Panc1 (cell line): ENCODE measurements at regions not wholly inside any gene's neighbourhood (a gene's known extent, or its start where the extent isn't known, plus 50 kb on each side); places are given as distances from the start of the nearest gene placed in this dataset.

Experiments
- ATAC-seq: fragments of 200-7000 bp; cut with Tn5 transposase; 2 replicates; pipeline ENCODE4 v1.9.1; 2020; ENCODE audit warnings: mild to moderate bottlenecking, moderate library complexity
- BruUV-seq: library from RNA; stranded (reverse); fragments of 400-500 nt; replicated peaks from 2 replicates; lab custom pipeline; 2021; lab: Mats Ljungman, UMichigan
- CTCF ChIA-PET: fragments of 300-600 bp; sonication (Branson Sonifier 250); formaldehyde crosslinking; loops from one replicate; lab custom pipeline; 2022; ENCODE audit warnings: antibody characterized with exemption; lab: Charles Lee
- POLR2A ChIA-PET: fragments of 300-600 bp; sonication (Branson Sonifier 250); formaldehyde crosslinking; loops from one replicate; lab custom pipeline; 2022; ENCODE audit warnings: antibody characterized with exemption; lab: Charles Lee
- DNase-seq: peaks from one replicate; pipeline ENCODE4 v3.0.0-alpha.2; 2010; ENCODE audit warnings: low read depth, low spot score
- H3K27ac ChIP-seq: 2 replicates; pipeline ENCODE4 v1.5.1; 2011; ENCODE audit warnings: mild to moderate bottlenecking, low read length, inconsistent platforms
- H3K27me3 ChIP-seq: fragments of 200-500 bp; sonication (Bioruptor generic); 2 replicates; pipeline ENCODE4 v1.6.0; 2014; ENCODE audit warnings: low read length, inconsistent platforms; ENCODE audit not compliant: control insufficient read depth, insufficient read depth
- H3K36me3 ChIP-seq: fragments of 200-500 bp; sonication (Bioruptor generic); 2 replicates; pipeline ENCODE4 v1.5.1; 2014; ENCODE audit warnings: inconsistent platforms, mild to moderate bottlenecking, low read length, moderate library complexity; ENCODE audit not compliant: control insufficient read depth, insufficient read depth
- H3K4me1 ChIP-seq: 2 replicates; pipeline ENCODE4 v1.5.1; 2011; ENCODE audit warnings: inconsistent platforms, mild to moderate bottlenecking, low read length, moderate library complexity; ENCODE audit not compliant: control insufficient read depth, insufficient read depth
- H3K4me3 ChIP-seq, 2 experiments: 2 replicates each; pipeline ENCODE4 v1.5.1; 2011 to 2012; ENCODE audit warnings: low read depth in 2 of 2, low read length in 2 of 2, mild to moderate bottlenecking in 2 of 2, inconsistent platforms in 1 of 2, moderate library complexity in 1 of 2
- H3K9me3 ChIP-seq: fragments of 200-500 bp; sonication (Bioruptor generic); 2 replicates; pipeline ENCODE4 v1.5.1; 2014; ENCODE audit warnings: low read depth, mild to moderate bottlenecking, inconsistent platforms, low read length, moderate library complexity; ENCODE audit not compliant: control insufficient read depth, insufficient read depth
- POLR2AphosphoS5 ChIP-seq: IDR thresholded peaks from 2 replicates; pipeline ENCODE4 v1.6.1; 2012; ENCODE audit warnings: mild to moderate bottlenecking, low read depth, low read length, moderate library complexity
- REST ChIP-seq, 2 experiments: IDR thresholded peaks; 2 replicates each; pipeline ENCODE4 v1.6.1; 2011 to 2012; ENCODE audit warnings: low read depth in 2 of 2, control low read depth in 1 of 2, low read length in 1 of 2, mild to moderate bottlenecking in 1 of 2, moderate library complexity in 1 of 2; ENCODE audit not compliant: insufficient read depth in 1 of 2
- SIN3A ChIP-seq: IDR thresholded peaks from 2 replicates; pipeline ENCODE4 v1.6.1; 2012; ENCODE audit warnings: low read depth, mild to moderate bottlenecking, low read length, moderate library complexity, borderline replicate concordance; ENCODE audit not compliant: insufficient read depth
- TCF7L2 ChIP-seq: IDR thresholded peaks from 2 replicates; pipeline ENCODE4 v1.6.1; 2011; ENCODE audit warnings: mild to moderate bottlenecking, low read depth, low read length, inconsistent platforms
- in situ Hi-C: cut with HindIII; loops from 2 replicates; pipeline ENCODE4 v1.10.0; 2016; ENCODE audit warnings: low sequenced_read_pairs, low pct_unique_long_range_greater_than_20kb
- intact Hi-C: fragments of 100-400 bp; cut with micrococcal nuclease; formaldehyde crosslinking; loops from one replicate; pipeline ENCODE4 v1.10.0; 2022; ENCODE audit not compliant: unreplicated experiment
- TF ChIP-seq, protein P1 (sequence below): fragments of 450-650 bp; IDR thresholded peaks from 2 replicates; pipeline ENCODE4 v1.5.1; 2017; ENCODE audit warnings: mild to moderate bottlenecking

DNA sequence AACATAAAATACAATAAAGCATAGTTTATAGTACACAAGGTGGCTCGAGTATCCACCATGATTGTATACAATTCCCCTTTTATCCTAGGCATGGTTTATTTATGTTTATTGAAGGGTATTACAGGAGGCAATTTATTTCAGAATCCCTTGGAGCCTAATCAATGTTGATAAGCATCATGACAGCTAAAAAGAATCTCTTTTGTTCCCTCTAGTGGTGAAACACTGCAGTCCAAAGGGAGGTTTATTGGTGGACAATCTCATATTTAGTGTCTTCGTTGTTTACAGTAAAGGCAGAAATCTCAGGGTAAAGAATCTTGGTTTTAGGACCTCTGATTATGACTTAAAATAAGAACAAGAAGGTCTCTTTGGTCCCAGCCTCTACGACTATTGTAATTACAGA lies 1712.5 kb downstream of the C4orf33 start:
- no TSS peak for BruUV-seq
- Histone ChIP-seq H3K27ac (no peak overlapping the region), H3K27me3 (no peaks in the 10 kb centered on the region), H3K9me3 (no peaks in the 10 kb centered on the region), H3K4me3 (no peak overlapping the region), H3K4me1 (no peaks in the 10 kb centered on the region), H3K36me3 (no peaks in the 10 kb centered on the region)
- POLR2A ChIA-PET = no interaction called here
- ATAC-seq = no peak
- intact Hi-C loops (no loop called here), in situ Hi-C loops (no loop called here)
- no peak for TF ChIP-seq TCF7L2
- TF ChIP-seq REST (IDR thresholded peaks at IDR 0.05; ENCODE audit: insufficient read depth in 1 of 2, low read depth in 2 of 2, low read length in 1 of 2) = no peak
- TF ChIP-seq, protein P1, sequence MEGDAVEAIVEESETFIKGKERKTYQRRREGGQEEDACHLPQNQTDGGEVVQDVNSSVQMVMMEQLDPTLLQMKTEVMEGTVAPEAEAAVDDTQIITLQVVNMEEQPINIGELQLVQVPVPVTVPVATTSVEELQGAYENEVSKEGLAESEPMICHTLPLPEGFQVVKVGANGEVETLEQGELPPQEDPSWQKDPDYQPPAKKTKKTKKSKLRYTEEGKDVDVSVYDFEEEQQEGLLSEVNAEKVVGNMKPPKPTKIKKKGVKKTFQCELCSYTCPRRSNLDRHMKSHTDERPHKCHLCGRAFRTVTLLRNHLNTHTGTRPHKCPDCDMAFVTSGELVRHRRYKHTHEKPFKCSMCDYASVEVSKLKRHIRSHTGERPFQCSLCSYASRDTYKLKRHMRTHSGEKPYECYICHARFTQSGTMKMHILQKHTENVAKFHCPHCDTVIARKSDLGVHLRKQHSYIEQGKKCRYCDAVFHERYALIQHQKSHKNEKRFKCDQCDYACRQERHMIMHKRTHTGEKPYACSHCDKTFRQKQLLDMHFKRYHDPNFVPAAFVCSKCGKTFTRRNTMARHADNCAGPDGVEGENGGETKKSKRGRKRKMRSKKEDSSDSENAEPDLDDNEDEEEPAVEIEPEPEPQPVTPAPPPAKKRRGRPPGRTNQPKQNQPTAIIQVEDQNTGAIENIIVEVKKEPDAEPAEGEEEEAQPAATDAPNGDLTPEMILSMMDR = peak; percentile 14; the same call in 1 of the 2 replicates
- no peak for TF ChIP-seq SIN3A
- no peak for TF ChIP-seq POLR2AphosphoS5
- no peak for DNase-seq
- CTCF ChIA-PET = no interaction called here

DNA sequence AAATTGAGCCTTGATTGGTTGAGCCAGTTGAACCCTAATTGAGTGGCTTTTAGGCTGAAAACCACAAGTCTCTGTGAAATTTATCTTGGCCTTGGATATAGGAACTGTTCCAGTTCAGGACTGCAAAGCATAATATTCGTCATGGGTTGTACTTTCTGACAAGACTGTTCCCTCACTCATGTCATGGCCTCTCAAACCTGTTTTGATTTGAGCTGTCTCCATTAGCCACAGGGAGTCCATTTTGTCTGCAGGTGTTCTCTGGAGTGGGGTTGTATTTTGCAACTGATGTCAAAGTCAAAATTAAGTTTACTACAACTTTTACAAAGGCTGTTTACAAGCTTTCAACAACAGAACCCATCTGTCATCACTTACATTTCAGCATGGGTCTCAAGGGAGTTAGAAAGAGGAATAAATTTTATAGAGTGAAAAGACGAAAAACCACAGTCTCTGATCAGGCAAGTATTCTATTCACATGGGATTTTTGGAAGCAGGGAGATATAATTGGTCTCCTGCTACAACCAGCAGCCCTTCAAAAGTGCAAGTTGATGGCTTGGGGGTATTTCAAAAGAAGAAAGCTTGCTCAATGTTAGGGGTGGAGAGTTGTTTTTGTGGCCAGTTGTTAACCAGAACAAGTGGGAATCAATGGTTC lies 1716.3 kb downstream of the C4orf33 start:
- intact Hi-C loops = no loop called here
- TF ChIP-seq POLR2AphosphoS5 = no peak
- TF ChIP-seq, protein P1 = no peak
- DNase-seq (no peak), ATAC-seq (no peak)
- BruUV-seq = no TSS peak
- no peak overlapping the region for H3K27ac ChIP-seq
- no peaks in the 10 kb centered on the region for H3K36me3 ChIP-seq
- no peak overlapping the region for H3K4me3 ChIP-seq
- no peaks in the 10 kb centered on the region for H3K9me3 ChIP-seq
- ChIA-PET CTCF (no interaction called here), POLR2A (no interaction called here)
- in situ Hi-C loops = no loop called here
- H3K27me3 ChIP-seq = no peaks in the 10 kb centered on the region
- no peaks in the 10 kb centered on the region for H3K4me1 ChIP-seq
